ENCODE measurements at regions not wholly inside any gene's neighbourhood (a gene's known extent, or its start where the extent isn't known, plus 50 kb on each side); places are given as distances from the start of the nearest gene placed in this dataset.

DNA sequence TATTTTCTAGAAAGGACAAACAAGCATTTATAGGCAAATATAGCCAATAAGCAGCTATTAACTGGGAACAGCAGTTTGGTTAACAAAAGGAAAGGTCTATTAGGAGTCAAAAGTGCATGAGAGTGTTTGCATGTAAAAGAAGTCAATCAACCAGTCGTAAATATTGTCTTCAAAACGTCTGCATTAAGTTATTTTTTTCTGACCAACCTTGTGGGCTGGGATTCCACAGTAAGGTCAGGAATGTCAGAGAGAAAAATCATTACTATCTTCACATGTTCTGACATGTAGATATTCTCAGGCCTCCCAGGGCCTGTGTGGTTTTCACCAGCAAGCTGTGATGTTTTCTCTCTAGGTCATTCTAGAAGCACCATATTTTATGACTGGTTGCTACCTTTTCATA, 922.5 kb downstream of the SUCLG1 start:
- CTCF ChIA-PET = interaction anchor here (0.6 kb wide), 1 partner anchor 38 kb away, joined by 3 read pairs; no protein-coding TSS in a partner anchor
- H3K27ac ChIP-seq (ENCODE audit: extremely low read depth, low read depth, low read length) = no peak overlapping the region
- H3K36me3 ChIP-seq (ENCODE audit: control insufficient read depth in 2 of 2, insufficient read depth in 1 of 2, low read length in 2 of 2) = no peaks in the 10 kb centered on the region
- POLR2A ChIA-PET = no interaction called here
- no peaks in the 10 kb centered on the region for H3K4me1 ChIP-seq (ENCODE audit: control insufficient read depth, insufficient read depth, low read length)
- no peaks in the 10 kb centered on the region for H3K9me3 ChIP-seq (ENCODE audit: control insufficient read depth, insufficient read depth, low read depth, low read length)
- TF ChIP-seq HOXD13 (CRISPR knock-in tag; IDR thresholded peaks at IDR 0.05; ENCODE audit: borderline replicate concordance) (no peak), ZNF585B (tag by site-specific recombination; IDR thresholded peaks at IDR 0.05) (no peak), ZXDB (tag by site-specific recombination; IDR thresholded peaks at IDR 0.05) (no peak), SCRT1 (tag by site-specific recombination; IDR thresholded peaks at IDR 0.05; ENCODE audit: borderline replicate concordance) (no peak), ZNF157 (tag by site-specific recombination; IDR thresholded peaks at IDR 0.05) (no peak), ZBTB17 (tag by site-specific recombination; IDR thresholded peaks at IDR 0.05) (no peak), ZNF830 (tag by site-specific recombination; IDR thresholded peaks at IDR 0.05; ENCODE audit: low read depth) (no peak)
- TF ChIP-seq, protein P1, sequence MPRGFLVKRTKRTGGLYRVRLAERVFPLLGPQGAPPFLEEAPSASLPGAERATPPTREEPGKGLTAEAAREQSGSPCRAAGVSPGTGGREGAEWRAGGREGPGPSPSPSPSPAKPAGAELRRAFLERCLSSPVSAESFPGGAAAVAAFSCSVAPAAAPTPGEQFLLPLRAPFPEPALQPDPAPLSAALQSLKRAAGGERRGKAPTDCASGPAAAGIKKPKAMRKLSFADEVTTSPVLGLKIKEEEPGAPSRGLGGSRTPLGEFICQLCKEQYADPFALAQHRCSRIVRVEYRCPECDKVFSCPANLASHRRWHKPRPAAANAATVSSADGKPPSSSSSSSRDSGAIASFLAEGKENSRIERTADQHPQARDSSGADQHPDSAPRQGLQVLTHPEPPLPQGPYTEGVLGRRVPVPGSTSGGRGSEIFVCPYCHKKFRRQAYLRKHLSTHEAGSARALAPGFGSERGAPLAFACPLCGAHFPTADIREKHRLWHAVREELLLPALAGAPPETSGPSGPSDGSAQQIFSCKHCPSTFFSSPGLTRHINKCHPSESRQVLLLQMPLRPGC (tag by site-specific recombination; IDR thresholded peaks at IDR 0.05) = no peak
- H3K4me3 ChIP-seq (ENCODE audit: low read depth, low read length) = no peak overlapping the region

DNA sequence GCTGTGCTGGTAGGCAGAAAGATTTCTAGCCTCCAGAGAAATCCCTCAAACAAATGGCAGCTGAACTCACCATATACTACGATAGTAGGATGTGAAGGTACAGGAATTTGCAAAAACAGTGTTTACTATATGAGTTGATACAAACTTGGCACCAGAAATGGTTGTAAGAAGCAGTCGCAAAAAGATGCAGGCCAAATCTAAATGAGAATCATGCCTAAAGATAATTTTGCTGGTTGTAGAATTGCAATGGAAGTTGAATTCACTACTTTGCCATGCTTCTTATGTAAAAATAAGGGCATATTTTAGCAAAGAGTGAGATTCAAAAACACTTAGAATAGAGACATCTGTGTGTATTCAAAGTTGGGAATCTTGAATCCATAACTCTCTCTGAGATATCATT, 924.7 kb downstream of the SUCLG1 start:
- POLR2A ChIA-PET = no interaction called here
- CTCF ChIA-PET = no interaction called here

More for the DNA sequence above, 924.7 kb downstream of the SUCLG1 start:
- TF ChIP-seq OSR2 (tag by site-specific recombination; IDR thresholded peaks at IDR 0.05) (no peak), ZNF433 (tag by site-specific recombination; IDR thresholded peaks at IDR 0.05; ENCODE audit: low read depth) (no peak), ZIC2 (tag by site-specific recombination; IDR thresholded peaks at IDR 0.05) (no peak), RBAK (tag by site-specific recombination; IDR thresholded peaks at IDR 0.05) (no peak), ZNF510 (tag by site-specific recombination; IDR thresholded peaks at IDR 0.05; ENCODE audit: insufficient replicate concordance) (no peak), ZNF16 (tag by site-specific recombination; IDR thresholded peaks at IDR 0.05; ENCODE audit: low read depth) (no peak), ZNF211 (tag by site-specific recombination; IDR thresholded peaks at IDR 0.05; ENCODE audit: low read depth) (no peak), ZBTB17 (tag by site-specific recombination; IDR thresholded peaks at IDR 0.05) (no peak), ZNF416 (tag by site-specific recombination; IDR thresholded peaks at IDR 0.05) (no peak), ZFHX2 (tag by site-specific recombination; conservative IDR thresholded peaks at IDR 0.05) (no peak), SP3 (tag by site-specific recombination; IDR thresholded peaks at IDR 0.05) (no peak), OVOL3 (tag by site-specific recombination; IDR thresholded peaks at IDR 0.05) (no peak), ZXDB (tag by site-specific recombination; IDR thresholded peaks at IDR 0.05) (no peak), ZNF175 (tag by site-specific recombination; IDR thresholded peaks at IDR 0.05) (no peak), SCRT2 (tag by site-specific recombination; IDR thresholded peaks at IDR 0.05) (no peak)
- TF ChIP-seq, protein P2, sequence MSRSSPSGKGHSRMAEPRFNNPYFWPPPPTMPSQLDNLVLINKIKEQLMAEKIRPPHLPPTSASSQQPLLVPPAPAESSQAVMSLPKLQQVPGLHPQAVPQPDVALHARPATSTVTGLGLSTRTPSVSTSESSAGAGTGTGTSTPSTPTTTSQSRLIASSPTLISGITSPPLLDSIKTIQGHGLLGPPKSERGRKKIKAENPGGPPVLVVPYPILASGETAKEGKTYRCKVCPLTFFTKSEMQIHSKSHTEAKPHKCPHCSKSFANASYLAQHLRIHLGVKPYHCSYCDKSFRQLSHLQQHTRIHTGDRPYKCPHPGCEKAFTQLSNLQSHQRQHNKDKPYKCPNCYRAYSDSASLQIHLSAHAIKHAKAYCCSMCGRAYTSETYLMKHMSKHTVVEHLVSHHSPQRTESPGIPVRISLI (tag by site-specific recombination; IDR thresholded peaks at IDR 0.05) = no peak
- TF ChIP-seq, protein P3, sequence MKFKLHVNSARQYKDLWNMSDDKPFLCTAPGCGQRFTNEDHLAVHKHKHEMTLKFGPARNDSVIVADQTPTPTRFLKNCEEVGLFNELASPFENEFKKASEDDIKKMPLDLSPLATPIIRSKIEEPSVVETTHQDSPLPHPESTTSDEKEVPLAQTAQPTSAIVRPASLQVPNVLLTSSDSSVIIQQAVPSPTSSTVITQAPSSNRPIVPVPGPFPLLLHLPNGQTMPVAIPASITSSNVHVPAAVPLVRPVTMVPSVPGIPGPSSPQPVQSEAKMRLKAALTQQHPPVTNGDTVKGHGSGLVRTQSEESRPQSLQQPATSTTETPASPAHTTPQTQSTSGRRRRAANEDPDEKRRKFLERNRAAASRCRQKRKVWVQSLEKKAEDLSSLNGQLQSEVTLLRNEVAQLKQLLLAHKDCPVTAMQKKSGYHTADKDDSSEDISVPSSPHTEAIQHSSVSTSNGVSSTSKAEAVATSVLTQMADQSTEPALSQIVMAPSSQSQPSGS (tag by site-specific recombination; IDR thresholded peaks at IDR 0.05; ENCODE audit: low read depth) = no peak
- TF ChIP-seq, protein P4, sequence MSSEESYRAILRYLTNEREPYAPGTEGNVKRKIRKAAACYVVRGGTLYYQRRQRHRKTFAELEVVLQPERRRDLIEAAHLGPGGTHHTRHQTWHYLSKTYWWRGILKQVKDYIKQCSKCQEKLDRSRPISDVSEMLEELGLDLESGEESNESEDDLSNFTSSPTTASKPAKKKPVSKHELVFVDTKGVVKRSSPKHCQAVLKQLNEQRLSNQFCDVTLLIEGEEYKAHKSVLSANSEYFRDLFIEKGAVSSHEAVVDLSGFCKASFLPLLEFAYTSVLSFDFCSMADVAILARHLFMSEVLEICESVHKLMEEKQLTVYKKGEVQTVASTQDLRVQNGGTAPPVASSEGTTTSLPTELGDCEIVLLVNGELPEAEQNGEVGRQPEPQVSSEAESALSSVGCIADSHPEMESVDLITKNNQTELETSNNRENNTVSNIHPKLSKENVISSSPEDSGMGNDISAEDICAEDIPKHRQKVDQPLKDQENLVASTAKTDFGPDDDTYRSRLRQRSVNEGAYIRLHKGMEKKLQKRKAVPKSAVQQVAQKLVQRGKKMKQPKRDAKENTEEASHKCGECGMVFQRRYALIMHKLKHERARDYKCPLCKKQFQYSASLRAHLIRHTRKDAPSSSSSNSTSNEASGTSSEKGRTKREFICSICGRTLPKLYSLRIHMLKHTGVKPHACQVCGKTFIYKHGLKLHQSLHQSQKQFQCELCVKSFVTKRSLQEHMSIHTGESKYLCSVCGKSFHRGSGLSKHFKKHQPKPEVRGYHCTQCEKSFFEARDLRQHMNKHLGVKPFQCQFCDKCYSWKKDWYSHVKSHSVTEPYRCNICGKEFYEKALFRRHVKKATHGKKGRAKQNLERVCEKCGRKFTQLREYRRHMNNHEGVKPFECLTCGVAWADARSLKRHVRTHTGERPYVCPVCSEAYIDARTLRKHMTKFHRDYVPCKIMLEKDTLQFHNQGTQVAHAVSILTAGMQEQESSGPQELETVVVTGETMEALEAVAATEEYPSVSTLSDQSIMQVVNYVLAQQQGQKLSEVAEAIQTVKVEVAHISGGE (tag by site-specific recombination; conservative IDR thresholded peaks at IDR 0.05; ENCODE audit: low read depth) = no peak
- Histone ChIP-seq H3K4me1 (ENCODE audit: control insufficient read depth, insufficient read depth, low read length) (no peaks in the 10 kb centered on the region), H3K4me3 (ENCODE audit: low read depth, low read length) (no peak overlapping the region), H3K9me3 (ENCODE audit: control insufficient read depth, insufficient read depth, low read depth, low read length) (no peaks in the 10 kb centered on the region), H3K36me3 (ENCODE audit: control insufficient read depth in 2 of 2, insufficient read depth in 1 of 2, low read length in 2 of 2) (no peaks in the 10 kb centered on the region), H3K27ac (ENCODE audit: extremely low read depth, low read depth, low read length) (no peak overlapping the region)

Data from HEK293 (cell line).